ENCODE measurements at regions not wholly inside any gene's neighbourhood (a gene's known extent, or its start where the extent isn't known, plus 50 kb on each side); places are given as distances from the start of the nearest gene placed in this dataset.

GRCh38 chr5:85512896-85513295 lies 1104.8 kb upstream of the COX7C start:
- WGBS, 2 experiments (ENCODE audit: extremely low coverage in 1 of 2, insufficient coverage in 1 of 2, insufficient read length in 1 of 2, insufficient replicate concordance in 2 of 2, low coverage in 1 of 2, low lambda C conversion rate in 2 of 2, missing lambda C conversion rate in 1 of 2): 97% methylated on average over 4 of the region's 4 CpGs; no CpG with 5 or more reads in 1 of the 2 experiments
- Histone ChIP-seq H2BK12ac (ENCODE audit: low read depth, low read length) (no peak overlapping the region), H3K4me1 (replicated peaks in 1 of 4; ENCODE audit: control insufficient read depth in 3 of 4, insufficient read depth in 4 of 4, low read length in 3 of 4) (no peaks in the 10 kb centered on the region), H2BK120ac (replicated peaks; ENCODE audit: low read depth, low read length) (no peak overlapping the region), H3K4ac (replicated peaks; ENCODE audit: insufficient read length, low read depth, low read length) (no peak overlapping the region), H4K91ac (replicated peaks; ENCODE audit: insufficient read length, low read length) (no peak overlapping the region), H3K4me3 (ENCODE audit: extremely low read depth in 1 of 4, insufficient read depth in 2 of 4, low read depth in 3 of 4, low read length in 4 of 4) (no peak overlapping the region), H3K18ac (ENCODE audit: extremely low read depth, low read length) (no peak overlapping the region), H4K20me1 (replicated peaks in 1 of 2; ENCODE audit: control insufficient read depth in 1 of 2, insufficient read depth in 2 of 2, low read length in 2 of 2) (no peaks in the 10 kb centered on the region), H3K56ac (replicated peaks; ENCODE audit: insufficient read length, low read depth, low read length) (no peak overlapping the region), H3K23ac (ENCODE audit: insufficient read length) (no peak overlapping the region), H2AK5ac (ENCODE audit: low read depth, low read length) (no peak overlapping the region), H3K79me2 (ENCODE audit: control insufficient read depth in 1 of 2, insufficient read depth in 2 of 2, low read length in 2 of 2) (no peaks in the 10 kb centered on the region), H3K23me2 (ENCODE audit: low read depth, low read length) (no peaks in the 10 kb centered on the region), H3K4me2 (ENCODE audit: insufficient read depth in 1 of 2, low read depth in 2 of 2, low read length in 2 of 2) (no peak overlapping the region), H4K8ac (ENCODE audit: extremely low read depth, insufficient read depth, low read length) (no peak overlapping the region), H2AFZ (ENCODE audit: low read length) (no peak overlapping the region), H3K36me3 (ENCODE audit: control insufficient read depth in 2 of 4, insufficient read depth in 4 of 4, low read length in 3 of 4) (no peaks in the 10 kb centered on the region), H2BK5ac (ENCODE audit: low read depth, low read length) (no peak overlapping the region), H2BK20ac (ENCODE audit: low read length) (no peak overlapping the region), H4K5ac (ENCODE audit: insufficient read length, low read depth, low read length) (no peak overlapping the region), H3K14ac (ENCODE audit: insufficient read length) (no peak overlapping the region), H3K79me1 (ENCODE audit: low read depth, low read length) (no peaks in the 10 kb centered on the region), H2BK15ac (ENCODE audit: low read length) (no peak overlapping the region), H3K27me3 (replicated peaks in 1 of 4; ENCODE audit: control insufficient read depth in 3 of 4, extremely low read depth in 1 of 4, insufficient read depth in 3 of 4, low read length in 3 of 4) (no peaks in the 10 kb centered on the region), H3K9me3 (ENCODE audit: insufficient read depth in 2 of 2, low read depth in 1 of 2, low read length in 1 of 2) (no peaks in the 10 kb centered on the region), H3K9ac (replicated peaks in 1 of 4; ENCODE audit: extremely low read depth in 1 of 4, low read depth in 3 of 4, low read length in 3 of 4) (no peak overlapping the region), H3K27ac (ENCODE audit: low read depth, low read length) (no peak overlapping the region)
- CTCF ChIA-PET (ENCODE audit: partially characterized antibody): interaction anchor here (0.6 kb wide), 1 partner anchor 117 kb away, joined by 3 read pairs; no protein-coding TSS in a partner anchor
- DNase-seq (ENCODE audit: low read depth in 1 of 2, low spot score in 2 of 2) (no peak), FAIRE-seq (no peak)
- POLR2A ChIA-PET (ENCODE audit: partially characterized antibody): no interaction called here
- no peak for TF ChIP-seq RAD21 (IDR thresholded peaks at IDR 0.05 in 1 of 2, conservative IDR thresholded peaks at IDR 0.05 in 1 of 2; ENCODE audit: low read depth in 2 of 2, low read length in 2 of 2)
- TF ChIP-seq CBX5 (IDR thresholded peaks at IDR 0.05; ENCODE audit: low read depth, low read length): no peak
- TF ChIP-seq GABPA (IDR thresholded peaks at IDR 0.05; ENCODE audit: borderline replicate concordance, insufficient read depth, low read length): no peak
- TF ChIP-seq FOSL1 (IDR thresholded peaks at IDR 0.05; ENCODE audit: insufficient read depth, low read depth, low read length): no peak

All from H1 (cell line).